Smooth muscle cell (in vitro differentiated cells): ENCODE measurements at regions not wholly inside any gene's neighbourhood (a gene's known extent, or its start where the extent isn't known, plus 50 kb on each side); places are given as distances from the start of the nearest gene placed in this dataset.

Experiments used
- DNase-seq: peaks from one replicate; lab custom pipeline; 2025; ENCODE audit not compliant: unreplicated experiment; lab: John Stamatoyannopoulos, UW
- H2AFZ ChIP-seq: fragments of 200-600 bp; sonication (generic); 2 replicates; pipeline ENCODE4 v1.6.0; 2016; ENCODE audit warnings: antibody characterized with exemption, low read depth, mild to moderate bottlenecking
- H3F3A ChIP-seq: fragments of 200-600 bp; sonication (generic); 2 replicates; pipeline ENCODE4 v1.6.0; 2017; ENCODE audit warnings: antibody characterized with exemption, low read depth
- H3K27ac ChIP-seq: fragments of 200-600 bp; sonication (generic); 2 replicates; pipeline ENCODE4 v1.5.1; 2016; ENCODE audit warnings: low read depth, mild to moderate bottlenecking
- H3K27me3 ChIP-seq: fragments of 200-600 bp; sonication (generic); 2 replicates; pipeline ENCODE4 v1.6.1; 2016; ENCODE audit warnings: low read depth, mild to moderate bottlenecking
- H3K36me3 ChIP-seq: fragments of 200-600 bp; sonication (generic); 2 replicates; pipeline ENCODE4 v1.5.1; 2016; ENCODE audit warnings: low read depth
- H3K4me1 ChIP-seq: fragments of 200-600 bp; sonication (generic); 2 replicates; pipeline ENCODE4 v1.5.1; 2016; ENCODE audit warnings: low read depth
- H3K4me2 ChIP-seq: fragments of 200-600 bp; sonication (generic); 2 replicates; pipeline ENCODE4 v1.6.0; 2016; ENCODE audit warnings: mild to moderate bottlenecking
- H3K4me3 ChIP-seq: fragments of 200-600 bp; sonication (generic); 2 replicates; pipeline ENCODE4 v1.5.1; 2016; ENCODE audit warnings: mild to moderate bottlenecking
- H3K79me2 ChIP-seq: fragments of 200-600 bp; sonication (generic); 2 replicates; pipeline ENCODE4 v1.6.0; 2016; ENCODE audit warnings: low read depth, mild to moderate bottlenecking
- H3K9ac ChIP-seq: fragments of 200-600 bp; sonication (generic); 2 replicates; pipeline ENCODE4 v1.6.0; 2016; ENCODE audit warnings: low read depth
- H3K9me3 ChIP-seq: fragments of 200-600 bp; sonication (generic); replicated peaks from 2 replicates; pipeline ENCODE4 v1.5.1; 2016; ENCODE audit warnings: low read depth
- H4K20me1 ChIP-seq: fragments of 200-600 bp; sonication (generic); 2 replicates; pipeline ENCODE4 v1.6.0; 2016; ENCODE audit warnings: low read depth
- WGBS: methylation state at CpG from one replicate; pipeline ENCODE4 v1.1.7; 2016; ENCODE audit warnings: low lambda C conversion rate; 5-methylcytosine and 5-hydroxymethylcytosine counted together
- TF ChIP-seq, protein P1 (sequence below): fragments of 200-600 bp; sonication (generic); IDR thresholded peaks from 2 replicates; pipeline ENCODE4 v1.5.1; 2017; ENCODE audit warnings: borderline replicate concordance, mild to moderate bottlenecking, antibody characterized with exemption; ENCODE audit not compliant: insufficient read depth, poor library complexity, severe bottlenecking

DNA sequence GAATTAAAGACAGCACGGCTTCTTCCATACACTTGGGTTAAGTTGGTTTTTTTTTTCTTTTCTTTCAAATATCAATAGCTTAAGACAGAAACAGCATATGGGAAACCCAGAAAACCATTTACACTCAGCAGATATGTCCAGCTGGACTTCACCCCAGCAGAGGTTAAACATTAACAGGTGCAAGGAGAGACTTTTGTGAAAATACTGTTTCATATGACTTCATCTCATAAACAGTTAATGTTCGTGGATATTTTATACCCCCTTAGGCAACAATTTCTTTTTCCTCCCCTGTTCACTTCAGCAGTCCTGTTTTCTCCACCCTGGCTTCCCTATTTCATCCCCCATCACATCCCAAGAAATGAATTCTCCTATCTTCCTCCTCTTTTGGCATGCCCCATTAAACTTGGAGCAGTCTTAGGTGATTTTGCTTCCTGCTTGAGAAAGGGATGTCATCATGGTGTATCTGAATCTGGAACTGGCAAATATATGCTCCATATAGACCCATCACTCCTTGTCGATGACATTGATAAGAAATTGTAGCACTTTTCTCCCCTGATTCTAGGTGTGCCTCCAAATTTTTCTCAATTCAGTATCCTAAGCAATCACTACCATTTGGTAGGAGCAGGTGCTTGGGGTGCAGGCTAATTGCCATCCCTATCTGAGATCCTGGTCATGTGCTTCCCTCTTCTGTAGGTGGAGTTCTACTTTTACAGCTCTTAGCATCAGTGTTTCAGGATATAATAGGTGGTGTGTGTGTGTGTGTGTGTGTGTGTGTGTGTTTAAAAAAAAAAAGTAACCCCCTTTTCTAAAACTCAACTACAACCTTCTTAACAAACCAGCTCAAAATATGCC is 67.9 kb downstream of the BMP4 start:
- peaks cover 5% of the 10 kb centered on the region for H3K4me1 ChIP-seq
- DNase-seq, result no peak
- no peaks in the 10 kb centered on the region for H3F3A ChIP-seq
- H3K4me2 ChIP-seq, result no peak overlapping the region
- H4K20me1 ChIP-seq, result no peaks in the 10 kb centered on the region
- WGBS, result 95% methylated on average over 3 of the region's 3 CpGs
- no peak overlapping the region for H3K27ac ChIP-seq
- no peaks in the 10 kb centered on the region for H3K79me2 ChIP-seq
- no peak overlapping the region for H3K9ac ChIP-seq
- no peaks in the 10 kb centered on the region for H3K9me3 ChIP-seq
- H3K36me3 ChIP-seq, result no peaks in the 10 kb centered on the region
- H3K27me3 ChIP-seq, result no peaks in the 10 kb centered on the region
- no peak overlapping the region for H2AFZ ChIP-seq
- no peak overlapping the region for H3K4me3 ChIP-seq
- TF ChIP-seq, protein P1, sequence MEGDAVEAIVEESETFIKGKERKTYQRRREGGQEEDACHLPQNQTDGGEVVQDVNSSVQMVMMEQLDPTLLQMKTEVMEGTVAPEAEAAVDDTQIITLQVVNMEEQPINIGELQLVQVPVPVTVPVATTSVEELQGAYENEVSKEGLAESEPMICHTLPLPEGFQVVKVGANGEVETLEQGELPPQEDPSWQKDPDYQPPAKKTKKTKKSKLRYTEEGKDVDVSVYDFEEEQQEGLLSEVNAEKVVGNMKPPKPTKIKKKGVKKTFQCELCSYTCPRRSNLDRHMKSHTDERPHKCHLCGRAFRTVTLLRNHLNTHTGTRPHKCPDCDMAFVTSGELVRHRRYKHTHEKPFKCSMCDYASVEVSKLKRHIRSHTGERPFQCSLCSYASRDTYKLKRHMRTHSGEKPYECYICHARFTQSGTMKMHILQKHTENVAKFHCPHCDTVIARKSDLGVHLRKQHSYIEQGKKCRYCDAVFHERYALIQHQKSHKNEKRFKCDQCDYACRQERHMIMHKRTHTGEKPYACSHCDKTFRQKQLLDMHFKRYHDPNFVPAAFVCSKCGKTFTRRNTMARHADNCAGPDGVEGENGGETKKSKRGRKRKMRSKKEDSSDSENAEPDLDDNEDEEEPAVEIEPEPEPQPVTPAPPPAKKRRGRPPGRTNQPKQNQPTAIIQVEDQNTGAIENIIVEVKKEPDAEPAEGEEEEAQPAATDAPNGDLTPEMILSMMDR, result no peak

DNA sequence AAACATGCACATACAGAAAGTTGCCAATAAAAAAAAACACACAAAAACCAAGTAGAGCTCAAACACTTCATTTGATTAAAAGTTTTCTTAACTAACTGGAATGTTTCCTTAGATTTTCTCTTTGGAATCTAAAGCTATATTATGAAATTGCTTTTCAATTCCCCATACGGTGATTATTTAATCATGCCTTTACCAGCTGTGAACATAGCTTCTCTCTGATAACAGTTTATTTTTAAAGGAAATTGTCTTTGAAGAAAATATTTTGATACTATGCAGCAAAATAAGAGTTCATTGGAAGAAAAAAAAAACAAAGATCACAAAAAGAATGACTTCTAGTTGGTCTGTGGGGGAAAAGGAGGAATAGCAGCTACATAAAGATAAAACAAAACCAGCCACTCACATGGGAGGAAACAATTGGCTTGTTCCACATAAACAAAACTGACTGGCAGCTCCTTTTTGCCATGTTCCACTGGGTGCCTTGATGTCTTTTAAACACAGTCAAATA is 71.4 kb downstream of the BMP4 start:
- no peaks in the 10 kb centered on the region for H4K20me1 ChIP-seq
- no peak overlapping the region for H2AFZ ChIP-seq
- H3K79me2 ChIP-seq, result no peaks in the 10 kb centered on the region
- no peak overlapping the region for H3K27ac ChIP-seq
- no peak overlapping the region for H3K9ac ChIP-seq
- H3K9me3 ChIP-seq, result no peaks in the 10 kb centered on the region
- peaks cover 15% of the 10 kb centered on the region for H3F3A ChIP-seq
- 78% methylated on average over 1 of the region's 1 CpG for WGBS
- H3K4me2 ChIP-seq, result no peak overlapping the region
- peaks cover 21% of the 10 kb centered on the region for H3K4me1 ChIP-seq
- H3K27me3 ChIP-seq, result no peaks in the 10 kb centered on the region
- TF ChIP-seq, protein P1, result no peak
- H3K4me3 ChIP-seq, result no peak overlapping the region
- no peak for DNase-seq
- H3K36me3 ChIP-seq, result no peaks in the 10 kb centered on the region

DNA sequence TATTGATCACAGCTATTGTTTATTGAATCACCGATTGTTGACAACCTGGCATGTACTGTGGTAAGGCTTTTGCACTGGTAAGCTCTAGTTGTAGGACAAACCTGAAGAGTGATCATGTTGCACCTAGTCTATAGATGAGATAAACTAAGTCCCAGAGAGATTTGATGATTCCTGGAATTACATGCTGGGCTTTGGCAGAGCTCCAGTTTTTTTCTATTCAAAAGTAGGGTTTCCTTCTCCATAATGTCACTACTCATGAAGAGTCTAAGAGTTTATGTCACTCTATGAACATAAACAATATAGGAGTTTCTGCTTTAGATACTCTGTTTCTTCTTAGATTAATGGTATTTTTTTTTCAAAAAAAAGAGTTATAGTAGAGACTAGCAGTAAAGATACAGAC is 72.0 kb downstream of the BMP4 start:
- H3F3A ChIP-seq, result peaks cover 15% of the 10 kb centered on the region
- no peaks in the 10 kb centered on the region for H3K79me2 ChIP-seq
- no peak overlapping the region for H3K27ac ChIP-seq
- no peak overlapping the region for H3K4me3 ChIP-seq
- H4K20me1 ChIP-seq, result no peaks in the 10 kb centered on the region
- peaks cover 21% of the 10 kb centered on the region for H3K4me1 ChIP-seq
- H3K9ac ChIP-seq, result no peak overlapping the region
- H3K9me3 ChIP-seq, result no peaks in the 10 kb centered on the region
- TF ChIP-seq, protein P1, result no peak
- WGBS, result 92% methylated on average over 1 of the region's 1 CpG
- H3K36me3 ChIP-seq, result no peaks in the 10 kb centered on the region
- no peak overlapping the region for H3K4me2 ChIP-seq
- H3K27me3 ChIP-seq, result no peaks in the 10 kb centered on the region
- H2AFZ ChIP-seq, result no peak overlapping the region
- no peak for DNase-seq
